ENCODE measurements at regions not wholly inside any gene's neighbourhood (a gene's known extent, or its start where the extent isn't known, plus 50 kb on each side); places are given as distances from the start of the nearest gene placed in this dataset.

- Histone ChIP-seq H3K27me3 (ENCODE audit: control insufficient read depth, insufficient read depth, low read length) (no peaks in the 10 kb centered on the region), H3K9me3 (ENCODE audit: control insufficient read depth, insufficient read depth, low read length) (no peaks in the 10 kb centered on the region), H3K4me3 (ENCODE audit: low read depth, low read length) (no peak overlapping the region), H3K4me1 (ENCODE audit: control insufficient read depth, insufficient read depth, low read length) (peaks cover 7% of the 10 kb centered on the region), H3K36me3 (ENCODE audit: control insufficient read depth, insufficient read depth, low read length) (no peaks in the 10 kb centered on the region), H3K27ac (ENCODE audit: low read depth, low read length) (no peak overlapping the region)
- WGBS (ENCODE audit: insufficient coverage), result 75% methylated on average over 1 of the region's 2 CpGs
- DNase-seq (ENCODE audit: low read depth in 4 of 6, low spot score in 6 of 6), result no peak
Observed at GRCh38 chr14:76974365-76974764, 54.1 kb downstream of the IRF2BPL start.

- H3K27me3 ChIP-seq (ENCODE audit: control insufficient read depth, insufficient read depth, low read length), result no peaks in the 10 kb centered on the region
- peaks cover 3% of the 10 kb centered on the region for H3K4me1 ChIP-seq (ENCODE audit: control insufficient read depth, insufficient read depth, low read length)
- H3K4me3 ChIP-seq (ENCODE audit: low read depth, low read length), result no peak overlapping the region
- H3K9me3 ChIP-seq (ENCODE audit: control insufficient read depth, insufficient read depth, low read length), result no peaks in the 10 kb centered on the region
- DNase-seq (ENCODE audit: low read depth in 4 of 6, low spot score in 6 of 6), result peak in 1 of 6 donors; percentile 35
- 61% methylated on average over 5 of the region's 6 CpGs for WGBS (ENCODE audit: insufficient coverage)
- H3K27ac ChIP-seq (ENCODE audit: low read depth, low read length), result no peak overlapping the region
- H3K36me3 ChIP-seq (ENCODE audit: control insufficient read depth, insufficient read depth, low read length), result no peaks in the 10 kb centered on the region
Observed at GRCh38 chr14:76971549-76971948, 57.0 kb downstream of the IRF2BPL start.

DNA sequence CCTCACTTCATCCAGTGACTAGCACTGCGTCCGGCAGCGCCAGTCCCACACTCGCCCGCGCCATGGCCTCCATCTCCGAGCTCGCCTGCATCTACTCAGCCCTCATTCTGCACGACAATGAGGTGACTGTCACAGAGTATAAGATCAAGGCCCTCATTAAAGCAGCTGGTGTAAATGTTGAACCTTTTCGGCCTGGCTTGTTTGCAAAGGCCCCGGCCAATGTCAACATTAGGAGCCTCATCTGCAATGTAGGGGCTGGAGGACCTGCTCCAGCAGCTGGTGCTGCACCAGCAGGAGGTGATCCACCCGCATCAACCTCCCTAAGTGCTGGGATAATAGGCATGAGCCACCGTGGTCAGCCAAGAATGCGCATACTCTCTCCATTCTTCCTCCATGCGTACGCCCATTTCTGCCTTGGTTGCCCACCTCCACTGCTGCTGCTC lies 59.9 kb downstream of the IRF2BPL start:
- Histone ChIP-seq H3K4me3 (ENCODE audit: low read depth, low read length) (no peak overlapping the region), H3K9me3 (ENCODE audit: control insufficient read depth, insufficient read depth, low read length) (no peaks in the 10 kb centered on the region), H3K36me3 (ENCODE audit: control insufficient read depth, insufficient read depth, low read length) (no peaks in the 10 kb centered on the region), H3K4me1 (ENCODE audit: control insufficient read depth, insufficient read depth, low read length) (peaks cover 3% of the 10 kb centered on the region), H3K27ac (ENCODE audit: low read depth, low read length) (no peak overlapping the region), H3K27me3 (ENCODE audit: control insufficient read depth, insufficient read depth, low read length) (no peaks in the 10 kb centered on the region)
- no peak for DNase-seq (ENCODE audit: low read depth in 4 of 6, low spot score in 6 of 6)
- 70% methylated on average over 11 of the region's 16 CpGs for WGBS (ENCODE audit: insufficient coverage)

GRCh38 chr14:76967788-76968187 lies 60.7 kb downstream of the IRF2BPL start:
- Histone ChIP-seq H3K27me3 (ENCODE audit: control insufficient read depth, insufficient read depth, low read length) (no peaks in the 10 kb centered on the region), H3K4me3 (ENCODE audit: low read depth, low read length) (no peak overlapping the region), H3K36me3 (ENCODE audit: control insufficient read depth, insufficient read depth, low read length) (no peaks in the 10 kb centered on the region), H3K4me1 (ENCODE audit: control insufficient read depth, insufficient read depth, low read length) (peaks cover 3% of the 10 kb centered on the region), H3K27ac (ENCODE audit: low read depth, low read length) (no peak overlapping the region), H3K9me3 (ENCODE audit: control insufficient read depth, insufficient read depth, low read length) (no peaks in the 10 kb centered on the region)
- 99% methylated on average over 6 of the region's 7 CpGs for WGBS (ENCODE audit: insufficient coverage)
- DNase-seq (ENCODE audit: low read depth in 4 of 6, low spot score in 6 of 6), result no peak

- Histone ChIP-seq H3K9me3 (ENCODE audit: control insufficient read depth, insufficient read depth, low read length) (no peaks in the 10 kb centered on the region), H3K4me3 (ENCODE audit: low read depth, low read length) (no peak overlapping the region), H3K27ac (ENCODE audit: low read depth, low read length) (no peak overlapping the region), H3K4me1 (ENCODE audit: control insufficient read depth, insufficient read depth, low read length) (peaks cover 19% of the 10 kb centered on the region), H3K36me3 (ENCODE audit: control insufficient read depth, insufficient read depth, low read length) (no peaks in the 10 kb centered on the region), H3K27me3 (ENCODE audit: control insufficient read depth, insufficient read depth, low read length) (no peaks in the 10 kb centered on the region)
- WGBS (ENCODE audit: insufficient coverage), result 89% methylated on average over 4 of the region's 5 CpGs
- DNase-seq (ENCODE audit: low read depth in 4 of 6, low spot score in 6 of 6), result no peak
Observed at GRCh38 chr14:76965232-76965631, 63.3 kb downstream of the IRF2BPL start.

DNA sequence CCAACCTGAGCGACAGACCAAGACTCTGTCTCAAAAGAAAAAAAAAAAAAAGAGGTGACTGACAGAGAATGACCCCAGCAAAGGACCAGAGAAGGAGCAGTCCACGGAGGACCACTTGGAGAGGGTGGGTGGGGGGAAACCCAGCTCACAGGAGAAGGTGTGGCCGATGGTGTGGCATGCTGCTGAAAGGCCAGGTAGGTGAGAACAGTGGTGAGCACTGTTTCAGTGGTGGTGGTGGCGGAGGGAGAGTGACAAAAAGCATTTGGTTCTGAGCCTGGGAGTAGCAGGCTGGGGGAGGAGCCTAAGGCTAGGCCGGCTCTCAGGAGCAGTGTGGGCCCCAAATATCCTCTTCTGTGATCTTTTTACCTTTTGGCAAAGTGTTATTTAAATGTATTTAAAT lies 63.8 kb downstream of the IRF2BPL start:
- DNase-seq (ENCODE audit: low read depth in 4 of 6, low spot score in 6 of 6), result no peak
- H3K4me3 ChIP-seq (ENCODE audit: low read depth, low read length), result no peak overlapping the region
- no peaks in the 10 kb centered on the region for H3K36me3 ChIP-seq (ENCODE audit: control insufficient read depth, insufficient read depth, low read length)
- peaks cover 19% of the 10 kb centered on the region for H3K4me1 ChIP-seq (ENCODE audit: control insufficient read depth, insufficient read depth, low read length)
- H3K9me3 ChIP-seq (ENCODE audit: control insufficient read depth, insufficient read depth, low read length), result no peaks in the 10 kb centered on the region
- no peaks in the 10 kb centered on the region for H3K27me3 ChIP-seq (ENCODE audit: control insufficient read depth, insufficient read depth, low read length)
- 83% methylated on average over 4 of the region's 5 CpGs for WGBS (ENCODE audit: insufficient coverage)
- H3K27ac ChIP-seq (ENCODE audit: low read depth, low read length), result no peak overlapping the region

DNA sequence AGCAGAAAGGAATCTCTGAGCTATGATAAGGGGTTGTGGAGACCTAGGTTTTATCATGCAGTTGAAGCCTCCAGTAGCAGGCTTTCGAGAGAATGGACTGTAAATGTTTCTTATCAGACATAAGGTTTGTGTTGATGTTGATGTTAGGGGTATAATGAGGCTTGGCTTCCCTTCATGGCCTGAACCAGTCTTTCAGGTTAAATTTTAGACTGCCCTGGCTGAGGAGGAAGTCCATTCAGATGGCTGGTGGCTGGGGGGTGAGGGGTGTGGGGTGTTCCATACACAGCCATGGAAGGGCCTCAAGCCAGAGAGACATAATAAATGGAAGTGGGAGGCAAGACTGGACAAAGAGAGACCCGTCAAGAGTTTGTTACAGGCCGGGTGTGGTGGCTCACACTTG lies 65.1 kb downstream of the IRF2BPL start:
- WGBS (ENCODE audit: insufficient coverage), result 87% methylated on average over 3 of the region's 3 CpGs
- Histone ChIP-seq H3K27me3 (ENCODE audit: control insufficient read depth, insufficient read depth, low read length) (no peaks in the 10 kb centered on the region), H3K27ac (ENCODE audit: low read depth, low read length) (no peak overlapping the region), H3K36me3 (ENCODE audit: control insufficient read depth, insufficient read depth, low read length) (no peaks in the 10 kb centered on the region), H3K4me3 (ENCODE audit: low read depth, low read length) (no peak overlapping the region), H3K9me3 (ENCODE audit: control insufficient read depth, insufficient read depth, low read length) (no peaks in the 10 kb centered on the region), H3K4me1 (ENCODE audit: control insufficient read depth, insufficient read depth, low read length) (peaks cover 19% of the 10 kb centered on the region)
- no peak for DNase-seq (ENCODE audit: low read depth in 4 of 6, low spot score in 6 of 6)

DNA sequence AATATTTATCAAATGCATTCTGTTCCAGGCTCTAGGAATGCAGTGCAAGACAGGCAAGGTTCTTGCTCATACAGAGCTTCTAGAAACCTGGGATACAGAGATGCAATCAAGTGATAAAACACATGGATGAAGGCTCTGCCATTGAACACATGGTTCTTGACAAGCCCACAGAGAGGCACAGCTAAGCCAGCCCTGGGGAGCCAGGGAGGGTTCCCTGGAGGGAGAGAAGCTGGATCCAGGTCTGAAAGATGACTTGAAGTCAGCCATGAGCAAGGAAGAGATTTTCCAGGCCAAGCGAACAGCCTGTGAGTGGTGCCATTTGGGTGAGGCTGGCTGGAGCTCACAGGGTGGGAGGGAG lies 66.2 kb downstream of the IRF2BPL start:
- Histone ChIP-seq H3K4me1 (ENCODE audit: control insufficient read depth, insufficient read depth, low read length) (peaks cover 25% of the 10 kb centered on the region), H3K27me3 (ENCODE audit: control insufficient read depth, insufficient read depth, low read length) (no peaks in the 10 kb centered on the region), H3K36me3 (ENCODE audit: control insufficient read depth, insufficient read depth, low read length) (no peaks in the 10 kb centered on the region), H3K27ac (ENCODE audit: low read depth, low read length) (peak overlapping the region; percentile 88), H3K4me3 (ENCODE audit: low read depth, low read length) (peak overlapping the region; percentile 36), H3K9me3 (ENCODE audit: control insufficient read depth, insufficient read depth, low read length) (no peaks in the 10 kb centered on the region)
- DNase-seq (ENCODE audit: low read depth in 4 of 6, low spot score in 6 of 6), result no peak
- WGBS (ENCODE audit: insufficient coverage), result 100% methylated on average over 1 of the region's 1 CpG

GRCh38 chr14:76961631-76962302 lies 66.7 kb downstream of the IRF2BPL start:
- Histone ChIP-seq H3K4me3 (ENCODE audit: low read depth, low read length) (peak overlapping the region; percentile 36), H3K4me1 (ENCODE audit: control insufficient read depth, insufficient read depth, low read length) (peaks cover 30% of the 10 kb centered on the region), H3K27me3 (ENCODE audit: control insufficient read depth, insufficient read depth, low read length) (no peaks in the 10 kb centered on the region), H3K9me3 (ENCODE audit: control insufficient read depth, insufficient read depth, low read length) (no peaks in the 10 kb centered on the region), H3K27ac (ENCODE audit: low read depth, low read length) (peak overlapping the region; percentile 88), H3K36me3 (ENCODE audit: control insufficient read depth, insufficient read depth, low read length) (no peaks in the 10 kb centered on the region)
- WGBS (ENCODE audit: insufficient coverage), result 5% methylated on average over 22 of the region's 24 CpGs
- peak in 2 of 6 donors; percentile 63 to 80 for DNase-seq (ENCODE audit: low read depth in 4 of 6, low spot score in 6 of 6)

DNA sequence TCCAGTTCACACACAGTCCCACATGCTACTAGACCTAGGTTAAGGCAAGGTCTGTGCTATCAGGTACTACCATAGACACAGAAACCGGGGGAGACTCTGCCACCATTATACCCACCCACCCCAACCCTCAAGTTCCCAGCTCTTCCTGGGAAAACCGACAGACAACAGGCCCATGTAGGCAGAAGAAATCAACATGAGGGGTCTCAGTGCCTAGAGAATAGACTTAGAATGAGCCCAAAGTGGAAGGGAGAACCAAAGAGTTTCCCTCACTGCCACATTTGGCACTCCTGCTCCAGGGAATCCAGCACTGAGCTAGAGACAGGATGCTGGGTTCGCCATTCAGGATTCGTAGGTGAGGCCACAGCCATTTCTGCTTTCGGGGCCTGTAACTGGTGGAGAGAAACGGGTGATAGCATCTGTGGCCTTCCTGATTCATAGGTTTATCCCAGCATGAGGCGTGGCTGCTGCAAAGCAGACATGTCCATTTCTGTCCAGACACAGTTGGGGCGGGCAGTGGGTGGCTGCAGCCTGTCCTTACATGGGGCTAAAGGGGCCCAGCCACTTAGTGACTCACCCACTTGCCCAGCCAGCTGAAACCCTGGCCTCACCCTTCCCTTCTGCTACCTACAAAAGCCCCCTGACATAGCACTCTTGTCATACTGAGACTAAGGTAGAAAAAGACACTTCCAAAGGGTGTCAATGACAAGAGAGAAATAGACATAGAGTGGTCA lies 69.4 kb downstream of the IRF2BPL start:
- Histone ChIP-seq H3K4me1 (ENCODE audit: control insufficient read depth, insufficient read depth, low read length) (peaks cover 56% of the 10 kb centered on the region), H3K27me3 (ENCODE audit: control insufficient read depth, insufficient read depth, low read length) (no peaks in the 10 kb centered on the region), H3K27ac (ENCODE audit: low read depth, low read length) (no peak overlapping the region), H3K4me3 (ENCODE audit: low read depth, low read length) (no peak overlapping the region), H3K36me3 (ENCODE audit: control insufficient read depth, insufficient read depth, low read length) (no peaks in the 10 kb centered on the region), H3K9me3 (ENCODE audit: control insufficient read depth, insufficient read depth, low read length) (no peaks in the 10 kb centered on the region)
- whole genome bisulfite sequencing (ENCODE audit: insufficient coverage), result 85% methylated on average over 6 of the region's 8 CpGs
- DNase-seq (ENCODE audit: low read depth in 4 of 6, low spot score in 6 of 6), result no peak
